Panc1 (cell line): ENCODE measurements at regions not wholly inside any gene's neighbourhood (a gene's known extent, or its start where the extent isn't known, plus 50 kb on each side); places are given as distances from the start of the nearest gene placed in this dataset.

Experiments
- POLR2AphosphoS5 ChIP-seq: IDR thresholded peaks from 2 replicates; pipeline ENCODE4 v1.6.1; 2012; ENCODE audit warnings: mild to moderate bottlenecking, low read depth, low read length, moderate library complexity
- TF ChIP-seq, protein P1 (sequence below): fragments of 450-650 bp; IDR thresholded peaks from 2 replicates; pipeline ENCODE4 v1.5.1; 2017; ENCODE audit warnings: mild to moderate bottlenecking

DNA sequence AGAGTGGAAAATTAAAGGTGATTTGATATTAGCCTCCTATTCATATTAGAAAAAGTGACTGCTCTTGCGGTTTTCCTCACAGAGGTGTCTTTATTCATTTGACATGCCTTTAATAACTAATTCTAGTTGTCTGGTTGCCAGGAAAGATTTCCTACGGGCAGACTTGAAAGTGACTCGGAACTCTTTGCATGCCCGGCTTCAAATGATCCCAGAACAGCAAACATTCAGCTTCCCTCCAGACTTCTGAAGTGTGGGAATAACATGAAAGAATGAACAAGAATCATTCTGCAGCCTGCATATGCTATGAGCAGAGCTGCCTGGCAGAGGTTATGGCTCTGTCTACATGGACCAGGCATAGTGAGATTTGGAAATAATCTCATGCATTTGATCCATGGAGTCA is 89.6 kb upstream of the PKDCC start:
- TF ChIP-seq, protein P1, sequence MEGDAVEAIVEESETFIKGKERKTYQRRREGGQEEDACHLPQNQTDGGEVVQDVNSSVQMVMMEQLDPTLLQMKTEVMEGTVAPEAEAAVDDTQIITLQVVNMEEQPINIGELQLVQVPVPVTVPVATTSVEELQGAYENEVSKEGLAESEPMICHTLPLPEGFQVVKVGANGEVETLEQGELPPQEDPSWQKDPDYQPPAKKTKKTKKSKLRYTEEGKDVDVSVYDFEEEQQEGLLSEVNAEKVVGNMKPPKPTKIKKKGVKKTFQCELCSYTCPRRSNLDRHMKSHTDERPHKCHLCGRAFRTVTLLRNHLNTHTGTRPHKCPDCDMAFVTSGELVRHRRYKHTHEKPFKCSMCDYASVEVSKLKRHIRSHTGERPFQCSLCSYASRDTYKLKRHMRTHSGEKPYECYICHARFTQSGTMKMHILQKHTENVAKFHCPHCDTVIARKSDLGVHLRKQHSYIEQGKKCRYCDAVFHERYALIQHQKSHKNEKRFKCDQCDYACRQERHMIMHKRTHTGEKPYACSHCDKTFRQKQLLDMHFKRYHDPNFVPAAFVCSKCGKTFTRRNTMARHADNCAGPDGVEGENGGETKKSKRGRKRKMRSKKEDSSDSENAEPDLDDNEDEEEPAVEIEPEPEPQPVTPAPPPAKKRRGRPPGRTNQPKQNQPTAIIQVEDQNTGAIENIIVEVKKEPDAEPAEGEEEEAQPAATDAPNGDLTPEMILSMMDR = no peak
- TF ChIP-seq POLR2AphosphoS5 = no peak
